Lower lobe of right lung (tissue), 2 donors: ENCODE measurements at regions not wholly inside any gene's neighbourhood (a gene's known extent, or its start where the extent isn't known, plus 50 kb on each side); places are given as distances from the start of the nearest gene placed in this dataset.

Source experiments
- ATAC-seq, 2 donors: fragments of 200-7000 bp; cut with Tn5 transposase; one replicate each; pipeline ENCODE4 v1.9.1; 2020 to 2022; ENCODE audit warnings: mild to moderate bottlenecking in 2 of 2, moderate library complexity in 2 of 2
- DNase-seq: peaks from one replicate; pipeline ENCODE4 v3.0.0-alpha.2; 2020
- H3K27ac ChIP-seq: fragments of 200-600 bp; one replicate; pipeline ENCODE4 v1.8.0; 2022
- H3K27me3 ChIP-seq: fragments of 200-600 bp; one replicate; pipeline ENCODE4 v1.8.0; 2022; ENCODE audit warnings: low read depth
- H3K36me3 ChIP-seq: fragments of 200-600 bp; one replicate; pipeline ENCODE4 v1.8.0; 2022; ENCODE audit warnings: mild to moderate bottlenecking
- H3K4me1 ChIP-seq: fragments of 200-600 bp; one replicate; pipeline ENCODE4 v1.8.0; 2022
- H3K4me3 ChIP-seq: fragments of 200-600 bp; one replicate; pipeline ENCODE4 v1.8.0; 2022; ENCODE audit warnings: mild to moderate bottlenecking
- H3K9me3 ChIP-seq: fragments of 200-600 bp; one replicate; pipeline ENCODE4 v1.8.0; 2022
- CTCF ChIP-seq: fragments of 200-600 bp; IDR thresholded peaks from one replicate; pipeline ENCODE4 v1.8.0; 2022; ENCODE audit warnings: antibody characterized with exemption, mild to moderate bottlenecking
- intact Hi-C: fragments of 100-400 bp; cut with DNase I; formaldehyde crosslinking; loops from one replicate; pipeline ENCODE4 v1.11.0; 2022
- donor health status: DM: no; HTN: yes; CAD: no; lungs with severe emphysema.

DNA sequence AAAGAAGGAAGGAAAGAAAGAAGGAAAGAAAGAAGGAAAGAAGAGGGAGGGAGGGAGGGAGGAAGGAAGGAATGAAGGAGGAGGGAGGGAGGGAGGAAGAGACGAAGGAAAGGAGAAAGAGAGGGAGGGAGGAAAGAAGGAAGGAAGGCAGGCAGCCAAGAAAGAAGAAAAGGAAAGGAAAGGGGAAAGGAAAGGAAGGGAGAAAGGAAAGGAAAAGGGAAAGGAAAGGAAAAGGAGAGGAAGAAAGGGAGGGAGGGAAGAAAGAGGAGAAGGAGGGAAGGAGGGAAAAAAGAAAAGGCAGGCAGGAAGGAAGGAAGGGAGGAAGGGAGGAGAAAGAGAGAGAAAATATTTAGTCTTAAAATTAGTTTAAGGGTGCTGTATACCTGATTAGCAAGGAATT is 704.1 kb downstream of the LUZP2 start:
- Histone ChIP-seq H3K9me3 (no peaks in the 10 kb centered on the region), H3K27me3 (no peaks in the 10 kb centered on the region), H3K36me3 (no peaks in the 10 kb centered on the region), H3K4me1 (no peaks in the 10 kb centered on the region), H3K4me3 (no peak overlapping the region), H3K27ac (no peak overlapping the region)
- DNase-seq (no peak), ATAC-seq (no peak)
- intact Hi-C loops: no loop called here
- TF ChIP-seq CTCF: no peak

DNA sequence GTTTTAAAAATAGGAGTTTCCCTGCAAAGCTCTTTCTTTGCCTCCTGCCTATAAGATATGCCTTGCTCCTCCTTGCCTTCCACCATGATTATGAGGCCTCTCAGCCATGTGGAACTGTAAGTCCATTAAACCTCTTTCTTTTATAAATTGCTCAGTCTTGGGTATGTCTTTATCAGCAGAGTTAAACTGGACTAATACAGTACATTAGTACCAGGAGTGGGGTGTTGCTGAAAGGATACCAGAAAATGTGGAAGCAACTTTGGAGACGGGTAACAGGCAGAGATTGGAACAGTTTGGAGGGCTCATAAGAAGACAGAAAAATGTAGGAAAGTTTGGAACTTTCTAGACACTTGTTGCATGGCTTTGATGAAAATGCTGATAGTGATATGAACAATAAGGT is 709.9 kb downstream of the LUZP2 start:
- ATAC-seq: no peak
- Histone ChIP-seq H3K9me3 (peaks cover 10% of the 10 kb centered on the region), H3K27me3 (no peaks in the 10 kb centered on the region), H3K36me3 (no peaks in the 10 kb centered on the region), H3K4me1 (no peaks in the 10 kb centered on the region), H3K4me3 (no peak overlapping the region), H3K27ac (no peak overlapping the region)
- intact Hi-C loops: no loop called here
- TF ChIP-seq CTCF: no peak
- no peak for DNase-seq

- no peak for ATAC-seq
- TF ChIP-seq CTCF: no peak
- no peak for DNase-seq
- no peaks in the 10 kb centered on the region for H3K36me3 ChIP-seq
- H3K4me1 ChIP-seq: no peaks in the 10 kb centered on the region
- H3K27ac ChIP-seq: no peak overlapping the region
- intact Hi-C loops: no loop called here
- no peaks in the 10 kb centered on the region for H3K27me3 ChIP-seq
- no peak overlapping the region for H3K4me3 ChIP-seq
- H3K9me3 ChIP-seq: peaks cover 6% of the 10 kb centered on the region
These were observed 714.9 kb downstream of the LUZP2 start for GRCh38 chr11:25211635-25212254.

DNA sequence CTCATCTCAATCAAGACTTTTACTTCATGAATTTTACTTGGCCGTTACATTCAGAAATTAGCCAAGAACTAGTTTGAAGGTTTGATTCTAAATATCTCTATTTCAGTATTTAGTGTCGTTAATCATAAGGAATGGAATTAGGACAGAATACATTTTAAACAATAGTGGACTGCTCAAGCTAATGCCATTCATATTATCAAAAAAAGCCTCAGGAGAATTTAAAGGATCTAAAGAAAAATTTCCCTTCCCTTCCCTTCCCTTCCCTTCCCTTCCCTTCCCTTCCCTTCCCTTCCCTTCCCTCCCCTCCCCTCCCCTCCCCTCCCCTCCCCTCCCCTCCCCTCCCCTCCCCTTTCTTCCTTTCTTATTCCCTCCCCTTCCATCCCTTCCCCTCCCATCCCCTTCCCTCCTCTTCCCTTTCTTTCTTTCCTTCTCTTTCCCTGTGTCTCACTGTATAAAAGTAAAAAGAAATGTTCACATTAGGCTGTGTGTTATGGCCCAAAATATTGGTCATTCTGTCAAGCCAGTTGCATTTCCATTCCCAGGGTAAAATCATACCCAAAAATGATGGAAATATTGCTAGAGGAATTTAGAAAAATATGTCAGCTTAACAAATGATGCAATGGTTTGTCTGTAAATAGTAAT is 717.8 kb downstream of the LUZP2 start:
- H3K4me1 ChIP-seq: no peaks in the 10 kb centered on the region
- H3K36me3 ChIP-seq: no peaks in the 10 kb centered on the region
- intact Hi-C loops: no loop called here
- H3K9me3 ChIP-seq: no peaks in the 10 kb centered on the region
- no peak overlapping the region for H3K27ac ChIP-seq
- DNase-seq: no peak
- no peak overlapping the region for H3K4me3 ChIP-seq
- H3K27me3 ChIP-seq: no peaks in the 10 kb centered on the region
- no peak for TF ChIP-seq CTCF
- no peak for ATAC-seq

GRCh38 chr11:25218036-25218435 is 721.2 kb downstream of the LUZP2 start:
- Histone ChIP-seq H3K9me3 (no peaks in the 10 kb centered on the region), H3K36me3 (no peaks in the 10 kb centered on the region), H3K4me1 (no peaks in the 10 kb centered on the region), H3K27me3 (no peaks in the 10 kb centered on the region), H3K27ac (no peak overlapping the region), H3K4me3 (no peak overlapping the region)
- no peak for TF ChIP-seq CTCF
- ATAC-seq (no peak), DNase-seq (no peak)
- intact Hi-C loops: no loop called here
